ENCODE measurements at regions not wholly inside any gene's neighbourhood (a gene's known extent, or its start where the extent isn't known, plus 50 kb on each side); places are given as distances from the start of the nearest gene placed in this dataset.

DNA sequence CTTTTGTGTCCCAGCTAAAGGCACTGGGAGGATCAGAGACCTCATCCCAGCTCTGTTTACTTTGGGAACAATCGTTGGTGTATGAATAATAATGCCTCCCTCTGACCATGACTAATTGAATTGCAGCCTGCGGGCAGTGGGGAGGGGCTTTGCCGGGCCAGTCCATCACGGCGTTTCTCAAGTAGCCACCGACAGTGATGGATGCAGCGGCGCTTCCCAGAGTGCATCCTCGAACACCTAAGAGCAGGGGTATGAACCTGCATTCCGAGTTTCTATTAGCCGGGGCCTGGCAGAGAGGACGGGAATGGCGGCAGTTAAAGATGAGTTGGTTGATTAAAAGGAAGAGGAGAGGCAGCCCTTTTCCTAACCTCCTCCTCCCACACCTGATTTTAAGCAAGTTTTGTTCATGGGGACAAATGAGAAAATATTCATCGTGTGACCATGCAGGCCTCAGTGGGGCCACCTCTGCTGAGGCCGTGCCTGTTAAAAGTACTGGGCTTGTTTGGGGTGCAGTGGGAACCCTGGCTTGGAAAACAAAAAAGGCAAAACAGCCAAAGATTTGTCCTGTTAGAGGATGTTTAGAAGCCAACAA lies 154.1 kb downstream of the FOXA2 start:
- H3K9ac ChIP-seq (ENCODE audit: low read depth in 1 of 2, low read length in 2 of 2), result peak overlapping the region in 1 of 2 donors; percentile 14
- peaks cover 0 to 2% (median 0%) of the 10 kb centered on the region in 4 donors for H3K9me3 ChIP-seq (ENCODE audit: control insufficient read depth in 4 of 4, low read length in 3 of 4)
- DNase-seq (ENCODE audit: low spot score), result no peak
- TF ChIP-seq HNF4A (conservative IDR thresholded peaks at IDR 0.05) (no peak), NR2F2 (IDR thresholded peaks at IDR 0.05) (no peak), YY1 (IDR thresholded peaks at IDR 0.05) (no peak), RXRA (IDR thresholded peaks at IDR 0.05) (no peak), TAF1 (conservative IDR thresholded peaks at IDR 0.05) (no peak), FOXA2 (IDR thresholded peaks at IDR 0.05) (no peak)
- TF ChIP-seq, protein P1, sequence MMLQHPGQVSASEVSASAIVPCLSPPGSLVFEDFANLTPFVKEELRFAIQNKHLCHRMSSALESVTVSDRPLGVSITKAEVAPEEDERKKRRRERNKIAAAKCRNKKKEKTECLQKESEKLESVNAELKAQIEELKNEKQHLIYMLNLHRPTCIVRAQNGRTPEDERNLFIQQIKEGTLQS (IDR thresholded peaks at IDR 0.05), result no peak
- H3K36me3 ChIP-seq (ENCODE audit: control insufficient read depth in 4 of 4, insufficient read depth in 3 of 4, low read depth in 1 of 4, low read length in 3 of 4), result no peaks in the 10 kb centered on the region
- WGBS, result 64% methylated on average over 15 of the region's 15 CpGs
- H3K27me3 ChIP-seq (ENCODE audit: control insufficient read depth in 4 of 4, insufficient read depth in 4 of 4, low read length in 3 of 4), result no peaks in the 10 kb centered on the region
- peaks cover 19 to 47% (median 42%) of the 10 kb centered on the region in 4 donors for H3K4me1 ChIP-seq (ENCODE audit: control insufficient read depth in 4 of 4, insufficient read depth in 4 of 4, low read length in 3 of 4)
- H3K27ac ChIP-seq (ENCODE audit: low read depth in 1 of 2, low read length in 2 of 2), result peak overlapping the region; percentile 75 to 82
- no peak overlapping the region for H3K4me3 ChIP-seq (ENCODE audit: low read depth in 1 of 3, low read length in 3 of 3)

GRCh38 chr20:22429175-22430153 lies 154.9 kb downstream of the FOXA2 start:
- Histone ChIP-seq H3K9me3 (ENCODE audit: control insufficient read depth in 4 of 4, low read length in 3 of 4) (peaks cover 0 to 2% (median 0%) of the 10 kb centered on the region in 4 donors), H3K27ac (ENCODE audit: low read depth in 1 of 2, low read length in 2 of 2) (peak overlapping the region; percentile 75 to 82), H3K9ac (ENCODE audit: low read depth in 1 of 2, low read length in 2 of 2) (no peak overlapping the region), H3K4me1 (ENCODE audit: control insufficient read depth in 4 of 4, insufficient read depth in 4 of 4, low read length in 3 of 4) (peaks cover 19 to 48% (median 43%) of the 10 kb centered on the region in 4 donors), H3K27me3 (ENCODE audit: control insufficient read depth in 4 of 4, insufficient read depth in 4 of 4, low read length in 3 of 4) (no peaks in the 10 kb centered on the region), H3K36me3 (ENCODE audit: control insufficient read depth in 4 of 4, insufficient read depth in 3 of 4, low read depth in 1 of 4, low read length in 3 of 4) (no peaks in the 10 kb centered on the region), H3K4me3 (ENCODE audit: low read depth in 1 of 3, low read length in 3 of 3) (no peak overlapping the region)
- DNase-seq (ENCODE audit: low spot score), result peak; percentile 49
- TF ChIP-seq CTCF (IDR thresholded peaks at IDR 0.05; ENCODE audit: low read depth, low read length, missing input control), result no peak
- TF ChIP-seq TAF1 (conservative IDR thresholded peaks at IDR 0.05), result peak; percentile 57
- TF ChIP-seq HNF4G (IDR thresholded peaks at IDR 0.05), result peak; percentile 82
- TF ChIP-seq FOXA2 (IDR thresholded peaks at IDR 0.05), result peak; percentile 88
- peak; percentile 92 for TF ChIP-seq SP1 (IDR thresholded peaks at IDR 0.05)
- TF ChIP-seq EGR1 (IDR thresholded peaks at IDR 0.05; ENCODE audit: low read depth in 2 of 2), result peak in 1 of 2 donors; percentile 77
- TF ChIP-seq GABPA (IDR thresholded peaks at IDR 0.05 in 1 of 2, conservative IDR thresholded peaks at IDR 0.05 in 1 of 2), result peak in 1 of 2 donors; percentile 35
- peak; percentile 79 for TF ChIP-seq YY1 (IDR thresholded peaks at IDR 0.05)
- peak; percentile 90 for TF ChIP-seq FOXA1 (IDR thresholded peaks at IDR 0.05)
- TF ChIP-seq RXRA (IDR thresholded peaks at IDR 0.05), result peak; percentile 93 to 95
- TF ChIP-seq NR2F2 (IDR thresholded peaks at IDR 0.05), result peak; percentile 64
- TF ChIP-seq RAD21 (IDR thresholded peaks at IDR 0.05), result peak; percentile 63 to 67
- TF ChIP-seq ZBTB33 (IDR thresholded peaks at IDR 0.05), result peak; percentile 85
- TF ChIP-seq, protein P2, sequence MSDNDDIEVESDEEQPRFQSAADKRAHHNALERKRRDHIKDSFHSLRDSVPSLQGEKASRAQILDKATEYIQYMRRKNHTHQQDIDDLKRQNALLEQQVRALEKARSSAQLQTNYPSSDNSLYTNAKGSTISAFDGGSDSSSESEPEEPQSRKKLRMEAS (IDR thresholded peaks at IDR 0.05), result peak; percentile 89
- TF ChIP-seq, protein P1 (IDR thresholded peaks at IDR 0.05), result peak; percentile 11
- peak; percentile 90 to 93 for TF ChIP-seq HNF4A (conservative IDR thresholded peaks at IDR 0.05)
- TF ChIP-seq, protein P3, sequence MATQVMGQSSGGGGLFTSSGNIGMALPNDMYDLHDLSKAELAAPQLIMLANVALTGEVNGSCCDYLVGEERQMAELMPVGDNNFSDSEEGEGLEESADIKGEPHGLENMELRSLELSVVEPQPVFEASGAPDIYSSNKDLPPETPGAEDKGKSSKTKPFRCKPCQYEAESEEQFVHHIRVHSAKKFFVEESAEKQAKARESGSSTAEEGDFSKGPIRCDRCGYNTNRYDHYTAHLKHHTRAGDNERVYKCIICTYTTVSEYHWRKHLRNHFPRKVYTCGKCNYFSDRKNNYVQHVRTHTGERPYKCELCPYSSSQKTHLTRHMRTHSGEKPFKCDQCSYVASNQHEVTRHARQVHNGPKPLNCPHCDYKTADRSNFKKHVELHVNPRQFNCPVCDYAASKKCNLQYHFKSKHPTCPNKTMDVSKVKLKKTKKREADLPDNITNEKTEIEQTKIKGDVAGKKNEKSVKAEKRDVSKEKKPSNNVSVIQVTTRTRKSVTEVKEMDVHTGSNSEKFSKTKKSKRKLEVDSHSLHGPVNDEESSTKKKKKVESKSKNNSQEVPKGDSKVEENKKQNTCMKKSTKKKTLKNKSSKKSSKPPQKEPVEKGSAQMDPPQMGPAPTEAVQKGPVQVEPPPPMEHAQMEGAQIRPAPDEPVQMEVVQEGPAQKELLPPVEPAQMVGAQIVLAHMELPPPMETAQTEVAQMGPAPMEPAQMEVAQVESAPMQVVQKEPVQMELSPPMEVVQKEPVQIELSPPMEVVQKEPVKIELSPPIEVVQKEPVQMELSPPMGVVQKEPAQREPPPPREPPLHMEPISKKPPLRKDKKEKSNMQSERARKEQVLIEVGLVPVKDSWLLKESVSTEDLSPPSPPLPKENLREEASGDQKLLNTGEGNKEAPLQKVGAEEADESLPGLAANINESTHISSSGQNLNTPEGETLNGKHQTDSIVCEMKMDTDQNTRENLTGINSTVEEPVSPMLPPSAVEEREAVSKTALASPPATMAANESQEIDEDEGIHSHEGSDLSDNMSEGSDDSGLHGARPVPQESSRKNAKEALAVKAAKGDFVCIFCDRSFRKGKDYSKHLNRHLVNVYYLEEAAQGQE (IDR thresholded peaks at IDR 0.05), result peak; percentile 77
- TF ChIP-seq JUND (IDR thresholded peaks at IDR 0.05), result peak; percentile 58 to 91
- WGBS, result 38% methylated on average over 10 of the region's 10 CpGs

Measured in liver (tissue), 8 donors.